Muscle layer of duodenum (tissue), 2 donors: ENCODE measurements at regions not wholly inside any gene's neighbourhood (a gene's known extent, or its start where the extent isn't known, plus 50 kb on each side); places are given as distances from the start of the nearest gene placed in this dataset.
"Not testable (repeated sequence)": the region's sequence is repeated elsewhere in the genome, so short reads cannot be mapped to it uniquely, and the experiment has no call there.

ENCODE experiments used
- H3K27ac ChIP-seq: one replicate; pipeline ENCODE4 v1.7.0; 2013; ENCODE audit warnings: mild to moderate bottlenecking, low read length
- H3K27me3 ChIP-seq: one replicate; pipeline ENCODE4 v1.7.0; 2013; ENCODE audit warnings: low read depth, mild to moderate bottlenecking, control low read depth, low read length
- H3K36me3 ChIP-seq, 2 donors: one replicate each; pipeline ENCODE4 v1.7.0; 2013; ENCODE audit warnings: low read length in 2 of 2, control low read depth in 1 of 2, mild to moderate bottlenecking in 1 of 2; ENCODE audit not compliant: insufficient read depth in 2 of 2, control insufficient read depth in 1 of 2
- H3K4me1 ChIP-seq, 2 donors: one replicate each; pipeline ENCODE4 v1.7.0; 2013; ENCODE audit warnings: low read length in 2 of 2, mild to moderate bottlenecking in 2 of 2, control low read depth in 1 of 2, moderate library complexity in 1 of 2; ENCODE audit not compliant: insufficient read depth in 2 of 2, control insufficient read depth in 1 of 2
- H3K4me3 ChIP-seq, 2 donors: one replicate each; pipeline ENCODE4 v1.7.0; 2013; ENCODE audit warnings: low read length in 2 of 2, low read depth in 1 of 2, mild to moderate bottlenecking in 1 of 2
- H3K9me3 ChIP-seq, 2 donors: one replicate each; pipeline ENCODE4 v1.7.0; 2013; ENCODE audit warnings: low read length in 2 of 2, control low read depth in 1 of 2, mild to moderate bottlenecking in 1 of 2; ENCODE audit not compliant: control insufficient read depth in 1 of 2
- donor health status: healthy.

DNA sequence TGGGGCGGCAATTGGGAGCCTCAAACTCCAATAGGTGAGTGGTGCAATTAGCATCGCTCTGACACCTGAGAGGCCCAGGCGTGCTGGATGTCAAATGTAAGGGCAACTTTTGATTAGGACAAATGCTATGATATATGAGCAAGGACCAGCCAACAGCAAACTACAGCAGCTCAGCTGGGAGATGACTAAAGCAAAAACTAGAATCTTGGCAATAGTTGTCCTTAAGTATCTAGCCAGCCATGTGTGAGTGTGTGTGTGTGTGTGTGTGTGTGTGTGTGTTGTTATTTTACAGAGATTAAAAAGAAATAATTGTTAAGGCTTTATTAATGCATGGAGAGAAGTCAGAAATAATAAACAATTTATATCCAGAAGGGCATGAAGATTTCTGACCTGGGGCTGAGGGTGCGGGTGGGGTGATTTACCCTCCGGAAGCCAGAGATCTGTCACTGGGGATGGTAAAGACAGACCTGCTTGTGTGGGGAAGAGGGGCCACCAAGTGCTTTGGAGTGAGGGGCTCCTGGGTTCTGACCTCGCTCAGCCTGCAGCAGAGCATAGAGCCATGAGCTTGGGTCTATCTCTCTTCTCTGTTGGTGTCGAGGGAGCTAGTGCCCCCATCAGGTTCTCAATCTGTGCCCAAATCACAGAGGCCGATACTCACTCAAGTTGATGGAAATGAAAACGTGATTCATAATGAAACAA lies 77.3 kb downstream of the EMX2 start:
- Histone ChIP-seq H3K4me1 (no peaks in the 10 kb centered on the region), H3K9me3 (peaks cover 0 to 3% of the 10 kb centered on the region in 2 donors), H3K27me3 (peaks cover 3% of the 10 kb centered on the region), H3K4me3 (no peak overlapping the region), H3K27ac (no peak overlapping the region), H3K36me3 (no peaks in the 10 kb centered on the region)

DNA sequence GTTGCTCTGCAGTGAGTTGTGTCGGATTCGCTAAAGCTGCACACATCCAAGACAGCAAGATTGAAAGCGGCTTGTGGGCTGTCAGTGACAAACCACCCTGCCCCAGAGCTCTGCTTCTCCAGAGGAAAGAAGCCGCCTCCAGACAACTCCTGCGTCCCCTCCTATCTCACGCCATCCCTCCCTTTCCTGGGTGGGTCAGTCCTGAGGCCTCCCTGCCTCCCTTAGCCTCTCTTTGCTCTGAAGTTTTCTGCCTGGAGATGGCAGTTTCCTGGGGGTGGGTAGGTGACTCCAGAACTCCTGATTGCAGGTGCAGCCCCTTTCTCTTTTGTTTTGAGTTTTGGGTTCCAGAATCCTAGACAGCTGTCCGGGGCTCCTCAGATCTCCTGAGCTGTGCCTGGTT lies 78.7 kb downstream of the EMX2 start:
- H3K4me1 ChIP-seq: no peaks in the 10 kb centered on the region
- peaks cover 3% of the 10 kb centered on the region for H3K27me3 ChIP-seq
- no peak overlapping the region for H3K4me3 ChIP-seq
- no peak overlapping the region for H3K27ac ChIP-seq
- no peaks in the 10 kb centered on the region for H3K36me3 ChIP-seq
- H3K9me3 ChIP-seq: peaks cover 0 to 3% of the 10 kb centered on the region in 2 donors

DNA sequence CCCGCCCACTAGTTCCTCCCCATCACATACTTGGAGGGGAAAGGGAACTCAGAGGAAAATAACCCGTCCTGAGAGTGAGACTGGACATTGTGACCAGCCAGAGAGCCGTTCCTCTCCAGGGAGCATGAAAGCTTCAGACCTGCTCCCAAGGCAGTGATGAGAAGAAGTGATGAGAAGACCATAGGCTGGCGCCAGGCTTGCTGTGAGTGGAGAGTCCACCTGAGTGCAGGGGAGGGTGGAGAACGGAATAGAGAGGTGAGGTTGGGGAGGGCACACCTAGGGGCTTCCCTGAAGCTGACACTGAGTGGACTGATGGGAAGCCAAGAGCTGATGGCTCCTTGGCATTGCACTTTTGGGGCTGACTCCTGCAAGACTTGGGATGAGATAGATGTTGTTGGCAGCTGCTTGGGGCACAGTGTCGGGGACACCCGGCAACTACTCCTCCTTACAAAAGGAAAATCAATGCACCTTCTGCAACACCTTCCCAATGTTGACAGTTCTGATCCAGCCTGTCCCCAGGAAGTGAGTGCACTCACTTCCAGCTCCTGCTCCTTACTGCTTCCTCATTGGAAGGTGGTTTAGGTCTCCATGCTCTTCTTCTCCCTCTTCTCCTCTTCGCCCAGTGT lies 79.4 kb downstream of the EMX2 start:
- H3K4me1 ChIP-seq: no peaks in the 10 kb centered on the region
- no peaks in the 10 kb centered on the region for H3K36me3 ChIP-seq
- H3K9me3 ChIP-seq: peaks cover 0 to 3% of the 10 kb centered on the region in 2 donors
- H3K27ac ChIP-seq: no peak overlapping the region
- H3K27me3 ChIP-seq: peaks cover 3% of the 10 kb centered on the region
- H3K4me3 ChIP-seq: no peak overlapping the region

GRCh38 chr10:117622471-117623184 lies 80.1 kb downstream of the EMX2 start:
- Histone ChIP-seq H3K27ac (no peak overlapping the region), H3K36me3 (no peaks in the 10 kb centered on the region), H3K27me3 (peaks cover 3% of the 10 kb centered on the region), H3K4me3 (no peak overlapping the region), H3K4me1 (no peaks in the 10 kb centered on the region), H3K9me3 (peaks cover 0 to 3% of the 10 kb centered on the region in 2 donors)

- Histone ChIP-seq H3K27ac (no peak overlapping the region), H3K4me1 (no peaks in the 10 kb centered on the region), H3K9me3 (peaks cover 0 to 3% of the 10 kb centered on the region in 2 donors), H3K4me3 (no peak overlapping the region), H3K36me3 (no peaks in the 10 kb centered on the region), H3K27me3 (peaks cover 3% of the 10 kb centered on the region)
Observed at GRCh38 chr10:117626228-117626627, 83.7 kb downstream of the EMX2 start.

DNA sequence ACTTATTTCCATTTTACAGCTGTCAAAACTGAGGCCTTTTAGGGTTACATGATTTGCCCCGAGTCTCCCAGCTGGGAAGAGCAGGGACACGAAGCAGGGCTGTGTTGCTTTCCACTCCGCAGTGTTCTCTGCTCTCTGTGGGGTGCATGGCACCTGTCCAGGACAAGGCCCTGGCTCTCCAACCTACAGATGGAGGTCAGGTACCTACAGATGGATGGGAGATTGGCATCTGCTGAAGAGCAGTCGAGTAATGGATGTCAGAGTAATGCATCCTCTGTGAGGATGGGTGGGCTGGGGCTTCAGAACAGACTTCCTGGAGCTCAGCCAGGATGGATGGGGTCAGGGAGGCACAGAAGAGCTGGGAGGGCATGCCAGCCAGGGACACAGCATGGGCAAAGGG lies 85.0 kb downstream of the EMX2 start:
- no peak overlapping the region for H3K4me3 ChIP-seq
- no peaks in the 10 kb centered on the region for H3K36me3 ChIP-seq
- no peaks in the 10 kb centered on the region for H3K27me3 ChIP-seq
- peaks cover 0 to 3% of the 10 kb centered on the region in 2 donors for H3K9me3 ChIP-seq
- no peaks in the 10 kb centered on the region for H3K4me1 ChIP-seq
- no peak overlapping the region for H3K27ac ChIP-seq

GRCh38 chr10:117629717-117630116 lies 87.2 kb downstream of the EMX2 start:
- not testable (repeated sequence) for H3K9me3 ChIP-seq, H3K4me3 ChIP-seq, H3K27me3 ChIP-seq, H3K27ac ChIP-seq, H3K36me3 ChIP-seq, H3K4me1 ChIP-seq

GRCh38 chr10:117631276-117632145 lies 89.0 kb downstream of the EMX2 start:
- Histone ChIP-seq H3K27ac (no peak overlapping the region), H3K9me3 (no peaks in the 10 kb centered on the region), H3K36me3 (no peaks in the 10 kb centered on the region), H3K4me3 (no peak overlapping the region), H3K4me1 (no peaks in the 10 kb centered on the region), H3K27me3 (no peaks in the 10 kb centered on the region)

GRCh38 chr10:117632406-117632805 lies 89.9 kb downstream of the EMX2 start:
- H3K27ac ChIP-seq: no peak overlapping the region
- H3K9me3 ChIP-seq: no peaks in the 10 kb centered on the region
- no peak overlapping the region for H3K4me3 ChIP-seq
- no peaks in the 10 kb centered on the region for H3K27me3 ChIP-seq
- H3K36me3 ChIP-seq: no peaks in the 10 kb centered on the region
- H3K4me1 ChIP-seq: no peaks in the 10 kb centered on the region

DNA sequence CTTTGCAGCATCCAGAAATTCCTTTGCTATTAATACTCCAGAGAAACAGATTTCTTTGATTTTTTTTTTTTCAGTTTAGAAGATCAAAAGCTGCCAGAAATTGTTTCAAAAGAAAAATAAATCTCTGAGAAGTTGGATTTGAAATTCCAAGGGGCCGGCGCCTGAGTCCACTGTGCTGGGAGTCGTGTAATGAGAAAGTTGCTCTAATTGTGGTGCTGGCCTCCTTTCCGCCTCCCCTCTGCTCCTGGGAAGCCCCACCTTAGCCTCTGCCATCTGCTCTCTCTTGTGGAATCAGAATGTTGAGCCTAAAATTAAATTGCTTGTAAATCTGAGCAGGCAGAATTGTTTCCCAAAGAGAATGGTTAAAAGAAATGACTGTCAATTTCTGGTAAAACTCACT lies 93.3 kb downstream of the EMX2 start:
- Histone ChIP-seq H3K4me1 (no peaks in the 10 kb centered on the region), H3K27ac (no peak overlapping the region), H3K9me3 (no peaks in the 10 kb centered on the region), H3K27me3 (no peaks in the 10 kb centered on the region), H3K36me3 (no peaks in the 10 kb centered on the region), H3K4me3 (no peak overlapping the region)

GRCh38 chr10:117638200-117638599 lies 95.7 kb downstream of the EMX2 start:
- H3K36me3 ChIP-seq: no peaks in the 10 kb centered on the region
- no peaks in the 10 kb centered on the region for H3K27me3 ChIP-seq
- H3K4me1 ChIP-seq: no peaks in the 10 kb centered on the region
- no peak overlapping the region for H3K27ac ChIP-seq
- H3K9me3 ChIP-seq: no peaks in the 10 kb centered on the region
- H3K4me3 ChIP-seq: no peak overlapping the region
